ENCODE measurements at regions not wholly inside any gene's neighbourhood (a gene's known extent, or its start where the extent isn't known, plus 50 kb on each side); places are given as distances from the start of the nearest gene placed in this dataset.
"Not testable (repeated sequence)": the region's sequence is repeated elsewhere in the genome, so short reads cannot be mapped to it uniquely, and the experiment has no call there.

DNA sequence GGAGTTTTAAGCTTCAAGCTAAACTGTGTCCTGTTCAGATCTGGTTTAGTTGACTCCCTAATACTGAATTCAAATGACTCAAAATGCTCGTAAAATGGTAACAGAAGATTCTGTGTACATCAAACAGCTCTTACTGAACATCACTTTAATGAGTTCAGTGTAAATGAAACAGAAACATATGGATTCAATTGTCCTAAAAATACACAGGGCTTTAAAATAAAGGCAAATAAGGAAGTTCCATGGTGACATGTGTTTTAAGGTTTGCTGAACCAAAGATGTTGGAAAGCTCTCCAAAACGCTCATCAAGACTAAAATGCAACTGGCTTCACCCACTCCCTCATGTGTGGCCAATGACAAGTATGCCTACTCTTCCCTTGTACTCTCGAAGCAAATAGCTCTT is 340.0 kb upstream of the PIK3R1 start:
- Mint-ChIP-seq H3K9me3 (ENCODE audit: unreplicated experiment) (no peaks in the 10 kb centered on the region), H3K4me3 (ENCODE audit: unreplicated experiment) (no peak overlapping the region), H3K27ac (ENCODE audit: unreplicated experiment) (no peak overlapping the region), H3K36me3 (ENCODE audit: unreplicated experiment) (no peaks in the 10 kb centered on the region), H3K4me1 (ENCODE audit: unreplicated experiment) (peaks cover 14% of the 10 kb centered on the region), H3K27me3 (ENCODE audit: unreplicated experiment) (peaks cover 8% of the 10 kb centered on the region)
- TF ChIP-seq, protein P1, sequence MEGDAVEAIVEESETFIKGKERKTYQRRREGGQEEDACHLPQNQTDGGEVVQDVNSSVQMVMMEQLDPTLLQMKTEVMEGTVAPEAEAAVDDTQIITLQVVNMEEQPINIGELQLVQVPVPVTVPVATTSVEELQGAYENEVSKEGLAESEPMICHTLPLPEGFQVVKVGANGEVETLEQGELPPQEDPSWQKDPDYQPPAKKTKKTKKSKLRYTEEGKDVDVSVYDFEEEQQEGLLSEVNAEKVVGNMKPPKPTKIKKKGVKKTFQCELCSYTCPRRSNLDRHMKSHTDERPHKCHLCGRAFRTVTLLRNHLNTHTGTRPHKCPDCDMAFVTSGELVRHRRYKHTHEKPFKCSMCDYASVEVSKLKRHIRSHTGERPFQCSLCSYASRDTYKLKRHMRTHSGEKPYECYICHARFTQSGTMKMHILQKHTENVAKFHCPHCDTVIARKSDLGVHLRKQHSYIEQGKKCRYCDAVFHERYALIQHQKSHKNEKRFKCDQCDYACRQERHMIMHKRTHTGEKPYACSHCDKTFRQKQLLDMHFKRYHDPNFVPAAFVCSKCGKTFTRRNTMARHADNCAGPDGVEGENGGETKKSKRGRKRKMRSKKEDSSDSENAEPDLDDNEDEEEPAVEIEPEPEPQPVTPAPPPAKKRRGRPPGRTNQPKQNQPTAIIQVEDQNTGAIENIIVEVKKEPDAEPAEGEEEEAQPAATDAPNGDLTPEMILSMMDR (IDR thresholded peaks at IDR 0.05) = no peak
- DNase-seq (ENCODE audit: extremely low spot score, unreplicated experiment) = no peak

DNA sequence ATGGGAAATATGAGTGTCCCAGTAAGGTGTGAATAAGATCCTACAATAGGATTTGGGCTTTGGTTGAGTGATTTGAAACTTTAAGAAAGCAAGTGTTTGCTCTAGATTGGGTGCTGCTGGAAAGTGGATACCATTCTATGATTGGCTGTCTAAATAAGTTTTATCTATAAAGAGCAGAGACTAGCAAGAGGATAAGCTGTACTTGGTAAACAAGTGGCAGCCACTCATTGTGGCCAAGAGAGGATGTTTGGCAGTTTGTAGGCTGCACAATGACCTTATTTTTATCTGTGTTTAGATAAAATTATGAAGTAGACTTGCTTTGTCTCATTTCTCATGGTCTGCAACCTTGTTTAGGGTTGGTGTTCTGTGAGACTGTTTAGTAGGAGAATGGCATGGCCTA is 341.6 kb upstream of the PIK3R1 start:
- TF ChIP-seq, protein P1 (IDR thresholded peaks at IDR 0.05) = no peak
- DNase-seq (ENCODE audit: extremely low spot score, unreplicated experiment) = no peak
- Mint-ChIP-seq H3K9me3 (ENCODE audit: unreplicated experiment) (no peaks in the 10 kb centered on the region), H3K27me3 (ENCODE audit: unreplicated experiment) (peaks cover 11% of the 10 kb centered on the region), H3K4me1 (ENCODE audit: unreplicated experiment) (peaks cover 7% of the 10 kb centered on the region), H3K36me3 (ENCODE audit: unreplicated experiment) (no peaks in the 10 kb centered on the region), H3K4me3 (ENCODE audit: unreplicated experiment) (no peak overlapping the region), H3K27ac (ENCODE audit: unreplicated experiment) (no peak overlapping the region)

DNA sequence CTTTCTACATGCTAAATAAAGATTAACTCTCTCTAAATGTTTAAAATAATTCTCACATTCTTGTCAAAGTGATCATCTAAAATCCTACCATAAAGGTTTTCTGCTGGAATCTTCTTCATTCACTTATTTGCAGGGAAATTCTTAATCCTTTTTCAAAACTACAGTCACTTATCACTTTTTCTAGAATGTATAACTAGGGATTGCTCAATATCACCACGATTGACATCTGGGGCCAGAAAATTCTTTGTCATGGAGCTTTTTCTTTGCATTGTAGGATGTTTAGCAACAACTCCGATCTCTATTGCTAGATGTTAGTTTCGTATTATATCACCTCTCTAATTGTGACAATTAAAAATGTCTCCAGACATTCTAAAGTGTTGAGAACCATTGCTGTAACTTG is 344.9 kb upstream of the PIK3R1 start:
- no peaks in the 10 kb centered on the region for H3K36me3 Mint-ChIP-seq (ENCODE audit: unreplicated experiment)
- no peak for DNase-seq (ENCODE audit: extremely low spot score, unreplicated experiment)
- peaks cover 7% of the 10 kb centered on the region for H3K27me3 Mint-ChIP-seq (ENCODE audit: unreplicated experiment)
- H3K4me3 Mint-ChIP-seq (ENCODE audit: unreplicated experiment) = no peak overlapping the region
- TF ChIP-seq, protein P1 (IDR thresholded peaks at IDR 0.05) = no peak
- H3K4me1 Mint-ChIP-seq (ENCODE audit: unreplicated experiment) = no peaks in the 10 kb centered on the region
- no peak overlapping the region for H3K27ac Mint-ChIP-seq (ENCODE audit: unreplicated experiment)
- no peaks in the 10 kb centered on the region for H3K9me3 Mint-ChIP-seq (ENCODE audit: unreplicated experiment)

DNA sequence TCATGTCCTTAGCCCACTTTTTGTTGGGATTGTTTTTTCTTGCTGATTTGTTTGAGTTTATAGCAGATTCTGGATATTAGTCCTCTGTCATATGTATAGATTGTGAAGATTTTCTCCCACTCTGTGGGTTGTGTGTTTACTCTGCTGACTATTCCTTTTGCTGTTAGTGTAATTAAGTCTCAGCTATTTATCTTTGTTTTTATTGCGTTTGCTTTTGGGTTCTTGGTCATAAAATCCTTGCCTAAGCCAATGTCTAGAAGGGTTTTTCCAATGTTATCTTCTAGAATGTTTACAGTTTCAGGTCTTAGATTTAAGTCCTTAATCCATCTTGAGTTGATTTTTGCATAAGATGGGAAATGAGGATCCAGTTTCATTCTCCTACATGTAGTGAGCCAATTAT is 351.2 kb upstream of the PIK3R1 start:
- not testable (repeated sequence) for H3K9me3 Mint-ChIP-seq (ENCODE audit: unreplicated experiment); H3K36me3 Mint-ChIP-seq (ENCODE audit: unreplicated experiment); H3K27me3 Mint-ChIP-seq (ENCODE audit: unreplicated experiment); H3K4me3 Mint-ChIP-seq (ENCODE audit: unreplicated experiment); DNase-seq (ENCODE audit: extremely low spot score, unreplicated experiment); H3K27ac Mint-ChIP-seq (ENCODE audit: unreplicated experiment); H3K4me1 Mint-ChIP-seq (ENCODE audit: unreplicated experiment)

DNA sequence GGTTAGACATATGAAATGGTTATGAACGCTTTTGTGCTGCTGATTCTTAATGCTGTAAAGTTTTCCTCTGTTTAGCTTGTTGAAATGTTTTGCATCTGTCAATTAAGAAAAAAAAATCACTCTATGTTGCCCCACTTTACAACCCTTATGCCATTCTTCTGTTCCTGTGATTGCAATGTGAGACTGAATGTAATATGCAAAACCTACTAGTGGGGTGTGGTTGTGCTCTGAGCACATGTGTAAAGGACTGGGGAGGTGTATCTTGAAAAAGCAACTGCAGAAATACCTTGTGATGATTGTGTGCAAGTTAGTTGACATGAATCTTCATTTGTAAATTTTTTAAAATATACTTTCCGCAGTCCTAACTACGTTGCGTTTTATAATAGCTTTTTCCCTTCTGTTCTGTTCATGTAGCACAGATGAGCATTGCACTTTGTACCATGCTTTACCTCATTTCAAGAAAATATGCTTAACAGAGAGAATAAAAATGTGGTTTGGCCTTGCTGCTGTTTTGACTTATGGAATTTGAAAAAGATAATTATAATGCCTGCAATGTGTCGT is 357.0 kb upstream of the PIK3R1 start:
- no peak overlapping the region for H3K4me3 Mint-ChIP-seq (ENCODE audit: unreplicated experiment)
- no peak for DNase-seq (ENCODE audit: extremely low spot score, unreplicated experiment)
- peaks cover 3% of the 10 kb centered on the region for H3K9me3 Mint-ChIP-seq (ENCODE audit: unreplicated experiment)
- H3K4me1 Mint-ChIP-seq (ENCODE audit: unreplicated experiment) = no peaks in the 10 kb centered on the region
- H3K27me3 Mint-ChIP-seq (ENCODE audit: unreplicated experiment) = peaks cover 12% of the 10 kb centered on the region
- TF ChIP-seq, protein P1 (IDR thresholded peaks at IDR 0.05) = no peak
- no peak overlapping the region for H3K27ac Mint-ChIP-seq (ENCODE audit: unreplicated experiment)
- no peaks in the 10 kb centered on the region for H3K36me3 Mint-ChIP-seq (ENCODE audit: unreplicated experiment)

DNA sequence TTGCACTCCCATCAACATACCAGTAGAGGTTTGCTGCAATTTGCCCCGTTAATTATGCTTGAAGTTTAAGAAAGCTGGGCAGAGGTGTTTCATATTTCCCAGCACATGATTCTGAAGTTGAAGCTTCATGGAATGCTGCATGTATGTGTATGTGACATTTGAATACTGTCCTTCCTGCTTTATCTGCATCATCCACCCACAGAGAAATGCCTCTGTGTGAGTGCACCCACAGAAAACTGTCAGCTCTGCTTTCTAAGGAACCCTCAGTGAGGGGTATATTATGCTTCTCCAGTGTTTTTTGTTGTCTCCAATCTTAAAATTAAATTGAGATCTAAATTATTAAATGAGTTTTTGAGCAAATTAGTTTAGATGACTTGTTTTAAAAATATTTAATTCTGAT is 358.1 kb upstream of the PIK3R1 start:
- H3K27me3 Mint-ChIP-seq (ENCODE audit: unreplicated experiment) = peaks cover 12% of the 10 kb centered on the region
- H3K27ac Mint-ChIP-seq (ENCODE audit: unreplicated experiment) = no peak overlapping the region
- peaks cover 4% of the 10 kb centered on the region for H3K9me3 Mint-ChIP-seq (ENCODE audit: unreplicated experiment)
- no peak overlapping the region for H3K4me3 Mint-ChIP-seq (ENCODE audit: unreplicated experiment)
- no peaks in the 10 kb centered on the region for H3K4me1 Mint-ChIP-seq (ENCODE audit: unreplicated experiment)
- H3K36me3 Mint-ChIP-seq (ENCODE audit: unreplicated experiment) = peaks cover 1% of the 10 kb centered on the region
- no peak for DNase-seq (ENCODE audit: extremely low spot score, unreplicated experiment)
- TF ChIP-seq, protein P1 (IDR thresholded peaks at IDR 0.05) = no peak

All from osteocyte (in vitro differentiated cells).